Urinary bladder (tissue), 3 donors: ENCODE measurements at regions not wholly inside any gene's neighbourhood (a gene's known extent, or its start where the extent isn't known, plus 50 kb on each side); places are given as distances from the start of the nearest gene placed in this dataset.

Experiments used
- DNase-seq: peaks from one replicate; pipeline ENCODE4 v3.0.0-alpha.2; 2015; ENCODE audit errors: extremely low spot score
- H3K27ac ChIP-seq: one replicate; pipeline ENCODE4 v1.5.1; 2013; ENCODE audit warnings: low read depth, mild to moderate bottlenecking, moderate library complexity
- H3K36me3 ChIP-seq: one replicate; pipeline ENCODE4 v1.6.1; 2013; ENCODE audit warnings: mild to moderate bottlenecking, moderate library complexity; ENCODE audit not compliant: insufficient read depth
- H3K4me1 ChIP-seq: one replicate; pipeline ENCODE4 v1.6.1; 2013; ENCODE audit warnings: mild to moderate bottlenecking, moderate library complexity; ENCODE audit not compliant: insufficient read depth
- H3K4me3 ChIP-seq: one replicate; pipeline ENCODE4 v1.5.1; 2013; ENCODE audit warnings: low read depth, low read length
- WGBS: extraction: QIAGEN DNeasy Blood & Tissue Kit; methylation state at CpG from one replicate; pipeline ENCODE4 v1.1.7; 2013; 5-methylcytosine and 5-hydroxymethylcytosine counted together
- donor health status: healthy with polysubstance abuse.
- donor health status: healthy.

GRCh38 chr21:35705888-35706287, 354.4 kb downstream of the SETD4 start:
- 100% methylated on average over 1 of the region's 1 CpG for WGBS
- H3K36me3 ChIP-seq = no peaks in the 10 kb centered on the region
- DNase-seq = no peak

GRCh38 chr21:35705237-35705887, 355.0 kb downstream of the SETD4 start:
- Histone ChIP-seq H3K27ac (no peak overlapping the region), H3K36me3 (no peaks in the 10 kb centered on the region), H3K4me1 (no peaks in the 10 kb centered on the region), H3K4me3 (no peak overlapping the region)
- WGBS = 94% methylated on average over 2 of the region's 2 CpGs
- no peak for DNase-seq

More at GRCh38 chr21:35705888-35706287, 354.4 kb downstream of the SETD4 start:
- no peak overlapping the region for H3K27ac ChIP-seq
- H3K4me3 ChIP-seq = no peak overlapping the region
- H3K4me1 ChIP-seq = no peaks in the 10 kb centered on the region

- 99% methylated on average over 1 of the region's 1 CpG for WGBS
- no peak overlapping the region for H3K4me3 ChIP-seq
- no peak for DNase-seq
- no peaks in the 10 kb centered on the region for H3K4me1 ChIP-seq
- H3K36me3 ChIP-seq = no peaks in the 10 kb centered on the region
- H3K27ac ChIP-seq = no peak overlapping the region
Observed at GRCh38 chr21:35703704-35704103, 356.6 kb downstream of the SETD4 start.

GRCh38 chr21:35699361-35699760, 361.0 kb downstream of the SETD4 start:
- 92% methylated on average over 3 of the region's 3 CpGs for WGBS
- Histone ChIP-seq H3K4me3 (no peak overlapping the region), H3K36me3 (no peaks in the 10 kb centered on the region), H3K4me1 (no peaks in the 10 kb centered on the region), H3K27ac (no peak overlapping the region)
- DNase-seq = no peak

- Histone ChIP-seq H3K36me3 (no peaks in the 10 kb centered on the region), H3K4me3 (no peak overlapping the region), H3K27ac (no peak overlapping the region), H3K4me1 (no peaks in the 10 kb centered on the region)
- no peak for DNase-seq
- 5% methylated on average over 3 of the region's 3 CpGs for whole genome bisulfite sequencing
Observed at GRCh38 chr21:35697321-35697808, 363.0 kb downstream of the SETD4 start.

- no peaks in the 10 kb centered on the region for H3K4me1 ChIP-seq
- H3K4me3 ChIP-seq = no peak overlapping the region
- no peak for DNase-seq
- no peak overlapping the region for H3K27ac ChIP-seq
- no peaks in the 10 kb centered on the region for H3K36me3 ChIP-seq
- WGBS = 33% methylated on average over 2 of the region's 2 CpGs
Observed at GRCh38 chr21:35696644-35697043, 363.7 kb downstream of the SETD4 start.

GRCh38 chr21:35692311-35692710, 368.0 kb downstream of the SETD4 start:
- H3K4me3 ChIP-seq = no peak overlapping the region
- H3K36me3 ChIP-seq = no peaks in the 10 kb centered on the region
- DNase-seq = no peak
- no peaks in the 10 kb centered on the region for H3K4me1 ChIP-seq
- 85% methylated on average over 2 of the region's 2 CpGs for WGBS
- no peak overlapping the region for H3K27ac ChIP-seq

GRCh38 chr21:35690436-35690835, 369.9 kb downstream of the SETD4 start:
- no peak overlapping the region for H3K4me3 ChIP-seq
- H3K27ac ChIP-seq = no peak overlapping the region
- H3K4me1 ChIP-seq = no peaks in the 10 kb centered on the region
- no peak for DNase-seq
- 62% methylated on average over 2 of the region's 2 CpGs for WGBS
- no peaks in the 10 kb centered on the region for H3K36me3 ChIP-seq

GRCh38 chr21:35686156-35686555, 374.2 kb downstream of the SETD4 start:
- H3K4me1 ChIP-seq = no peaks in the 10 kb centered on the region
- H3K27ac ChIP-seq = no peak overlapping the region
- WGBS = 24% methylated on average over 3 of the region's 3 CpGs
- DNase-seq = no peak
- H3K4me3 ChIP-seq = no peak overlapping the region
- no peaks in the 10 kb centered on the region for H3K36me3 ChIP-seq

GRCh38 chr21:35683664-35684304, 376.5 kb downstream of the SETD4 start:
- no peaks in the 10 kb centered on the region for H3K4me1 ChIP-seq
- no peak overlapping the region for H3K27ac ChIP-seq
- no peaks in the 10 kb centered on the region for H3K36me3 ChIP-seq
- no peak overlapping the region for H3K4me3 ChIP-seq
- DNase-seq = no peak
- 96% methylated on average over 3 of the region's 3 CpGs for WGBS

- Histone ChIP-seq H3K27ac (no peak overlapping the region), H3K4me1 (no peaks in the 10 kb centered on the region), H3K4me3 (no peak overlapping the region), H3K36me3 (no peaks in the 10 kb centered on the region)
- DNase-seq = no peak
- WGBS = 80% methylated on average over 2 of the region's 2 CpGs
Observed at GRCh38 chr21:35682904-35683549, 377.3 kb downstream of the SETD4 start.

- H3K4me3 ChIP-seq = no peak overlapping the region
- H3K27ac ChIP-seq = no peak overlapping the region
- 79% methylated on average over 7 of the region's 7 CpGs for WGBS
- H3K36me3 ChIP-seq = no peaks in the 10 kb centered on the region
- no peak for DNase-seq
- no peaks in the 10 kb centered on the region for H3K4me1 ChIP-seq
Observed at GRCh38 chr21:35681946-35682345, 378.4 kb downstream of the SETD4 start.

GRCh38 chr21:35679076-35679475, 381.2 kb downstream of the SETD4 start:
- Histone ChIP-seq H3K4me3 (no peak overlapping the region), H3K36me3 (no peaks in the 10 kb centered on the region), H3K4me1 (no peaks in the 10 kb centered on the region), H3K27ac (no peak overlapping the region)
- no peak for DNase-seq
- 78% methylated on average over 2 of the region's 2 CpGs for WGBS

GRCh38 chr21:35678393-35678792, 381.9 kb downstream of the SETD4 start:
- Histone ChIP-seq H3K36me3 (no peaks in the 10 kb centered on the region), H3K4me1 (no peaks in the 10 kb centered on the region), H3K27ac (no peak overlapping the region), H3K4me3 (no peak overlapping the region)
- DNase-seq = no peak
- 88% methylated on average over 1 of the region's 1 CpG for WGBS
